K562 (cell line): ENCODE measurements at regions not wholly inside any gene's neighbourhood (a gene's known extent, or its start where the extent isn't known, plus 50 kb on each side); places are given as distances from the start of the nearest gene placed in this dataset.

ENCODE experiments used
- ATAC-seq: fragments of 200-7000 bp; cut with Tn5 transposase; 3 replicates; pipeline ENCODE4 v1.9.1; 2020; ENCODE audit warnings: moderate library complexity
- BruUV-seq: library from RNA; stranded (reverse); fragments of 400-500 nt; replicated peaks from 2 replicates; lab custom pipeline; 2021; lab: Mats Ljungman, UMichigan
- CTCF ChIA-PET: fragments of 300-600 bp; formaldehyde crosslinking; extraction: SDS; loops from one replicate; lab custom pipeline; 2021; ENCODE audit warnings: low intra/inter-chr PET ratio; lab: Yijun Ruan, JAX
- POLR2A ChIA-PET: fragments of 300-600, 350-650 bp; sonication (Branson Sonifier 250); formaldehyde crosslinking; extraction: SDS; loops from one replicate; lab custom pipeline; 2021; ENCODE audit warnings: antibody characterized with exemption, inconsistent platforms; lab: Yijun Ruan, JAX
- DNase-seq, 4 experiments: peaks; one replicate each; pipeline versions ENCODE4 v3.0.0 to v3.0.0-alpha.2; 2011 to 2018; ENCODE audit warnings: low spot score in 3 of 4, mixed read lengths in 3 of 4; ENCODE audit errors: extremely low read depth in 1 of 4
- FAIRE-seq: peaks from 2 replicates; lab custom pipeline; 2011; peaks lifted over from hg19 to GRCh38; lab: Jason Lieb, UNC
- H2AFZ ChIP-seq: 2 replicates; pipeline ENCODE4 v1.6.0; 2011; ENCODE audit warnings: low read depth, low read length, control low read depth, inconsistent platforms
- H3K27ac ChIP-seq: fragments of 200-600 bp; 3 replicates; pipeline ENCODE4 v1.8.0; 2011; ENCODE audit warnings: low read depth, mild to moderate bottlenecking, control low read depth, inconsistent platforms, low read length, moderate library complexity, mixed read lengths; ENCODE audit errors: extremely low read depth
- H3K27me3 ChIP-seq, 2 experiments: fragments of 300-600 bp in 1 of 2; 2 replicates in 1 of 2; 3 replicates in 1 of 2; pipeline versions ENCODE4 v1.6.0 to v1.8.0; 2011; ENCODE audit warnings: inconsistent platforms in 2 of 2, low read length in 2 of 2, mild to moderate bottlenecking in 1 of 2, mixed read lengths in 1 of 2, moderate library complexity in 1 of 2; ENCODE audit not compliant: control insufficient read depth in 2 of 2, insufficient read depth in 2 of 2
- H3K36me3 ChIP-seq: fragments of 300-600 bp; 3 replicates; pipeline ENCODE4 v1.8.0; 2011; ENCODE audit warnings: mild to moderate bottlenecking, low read length, inconsistent platforms; ENCODE audit not compliant: control insufficient read depth, insufficient read depth
- H3K4me1 ChIP-seq, 2 experiments: fragments of 200-600 bp in 1 of 2; replicated peaks in 1 of 2; 2 replicates in 1 of 2; 3 replicates in 1 of 2; pipeline versions ENCODE4 v1.5.1 to v1.8.0; 2011; ENCODE audit warnings: inconsistent platforms in 2 of 2, low read length in 2 of 2, mild to moderate bottlenecking in 1 of 2, mixed read lengths in 1 of 2, moderate library complexity in 1 of 2; ENCODE audit not compliant: control insufficient read depth in 2 of 2, insufficient read depth in 2 of 2
- H3K4me2 ChIP-seq: 2 replicates; pipeline ENCODE4 v1.6.1; 2011; ENCODE audit warnings: low read length, control low read depth, inconsistent platforms, mixed read lengths; ENCODE audit not compliant: insufficient read depth
- H3K4me3 ChIP-seq: fragments of 200-600 bp; sonication (generic), shearing (Covaris generic); 2 replicates; pipeline ENCODE4 v1.5.1; 2016; ENCODE audit warnings: control low read depth, inconsistent platforms
- H3K79me2 ChIP-seq: fragments of 200-600 bp; 3 replicates; pipeline ENCODE4 v1.8.0; 2011; ENCODE audit warnings: low read length, inconsistent platforms; ENCODE audit not compliant: control insufficient read depth, insufficient read depth
- H3K9ac ChIP-seq, 2 experiments: 2 replicates each; pipeline versions ENCODE4 v1.6.0 to v1.6.1; 2011; ENCODE audit warnings: low read depth in 2 of 2, low read length in 2 of 2, control low read depth in 1 of 2, inconsistent platforms in 1 of 2, mild to moderate bottlenecking in 1 of 2, mixed read lengths in 1 of 2; ENCODE audit not compliant: insufficient read depth in 1 of 2
- H3K9me1 ChIP-seq: one replicate; pipeline ENCODE4 v1.6.0; 2011; ENCODE audit warnings: inconsistent platforms, mild to moderate bottlenecking, low read length, moderate library complexity; ENCODE audit not compliant: control insufficient read depth, insufficient read depth
- H3K9me3 ChIP-seq: replicated peaks from 2 replicates; pipeline ENCODE4 v1.5.1; 2011; ENCODE audit warnings: low read depth, low read length, inconsistent platforms; ENCODE audit not compliant: control insufficient read depth, insufficient read depth
- H4K20me1 ChIP-seq: replicated peaks from 2 replicates; pipeline ENCODE4 v1.6.1; 2011; ENCODE audit warnings: low read length, inconsistent platforms, mixed read lengths; ENCODE audit not compliant: control insufficient read depth, insufficient read depth
- ARID2 ChIP-seq: fragments of 450-650 bp; IDR thresholded peaks from 2 replicates; pipeline ENCODE4 v1.6.1; 2017; ENCODE audit warnings: antibody characterized with exemption, mild to moderate bottlenecking
- ARID3A ChIP-seq: IDR thresholded peaks from 2 replicates; pipeline ENCODE4 v1.6.1; 2012; ENCODE audit warnings: low read depth, low read length, improper control_type of control experiment, borderline replicate concordance
- ATF3 ChIP-seq, 2 experiments: fragments of 450-650 bp in 1 of 2; sonication (generic) in 1 of 2; formaldehyde crosslinking in 1 of 2; IDR thresholded peaks in 1 of 2; conservative IDR thresholded peaks in 1 of 2; 2 replicates each; pipeline versions ENCODE4 v1.6.1 to v1.8.1; 2016 to 2023; ENCODE audit warnings: mild to moderate bottlenecking in 2 of 2, moderate library complexity in 2 of 2, inconsistent platforms in 1 of 2, missing genetic modification reagents in 1 of 2
- BMI1 ChIP-seq: fragments of 150-350 bp; IDR thresholded peaks from 2 replicates; pipeline ENCODE4 v1.6.1; 2014; ENCODE audit warnings: low read length
- CEBPB ChIP-seq: fragments of 450-650 bp; IDR thresholded peaks from 2 replicates; pipeline ENCODE4 v1.6.1; 2016; ENCODE audit warnings: missing genetic modification characterization, missing compliant biosample characterization
- ETS2 ChIP-seq: IDR thresholded peaks from 2 replicates; pipeline ENCODE4 v1.6.1; 2016; ENCODE audit warnings: borderline replicate concordance, missing genetic modification characterization, mild to moderate bottlenecking, moderate library complexity, missing compliant biosample characterization; ENCODE audit not compliant: poor library complexity, severe bottlenecking
- FOXJ2 ChIP-seq: fragments of 200-800 bp; sonication (Bioruptor generic); IDR thresholded peaks from 2 replicates; pipeline ENCODE4 v1.6.1; 2016; ENCODE audit warnings: missing genetic modification characterization, missing compliant biosample characterization
- GATAD2B ChIP-seq: fragments of 450-650 bp; IDR thresholded peaks from 2 replicates; pipeline ENCODE4 v1.6.1; 2017; ENCODE audit warnings: mild to moderate bottlenecking, borderline replicate concordance
- KDM4B ChIP-seq, 2 experiments: fragments of 450-650 bp in 1 of 2; sonication (generic) in 1 of 2; IDR thresholded peaks; 2 replicates each; pipeline ENCODE4 v1.6.1; 2016 to 2017; ENCODE audit warnings: borderline replicate concordance in 2 of 2, antibody characterized with exemption in 1 of 2, low read depth in 1 of 2, mild to moderate bottlenecking in 1 of 2
- PML ChIP-seq: IDR thresholded peaks from 2 replicates; pipeline ENCODE4 v1.6.1; 2012; ENCODE audit warnings: low read length, inconsistent platforms
- ZNF644 ChIP-seq: fragments of 200-800 bp; sonication (Bioruptor generic); IDR thresholded peaks from 2 replicates; pipeline ENCODE4 v1.6.1; 2016; ENCODE audit warnings: low read depth, missing genetic modification characterization, missing compliant biosample characterization
- ZNF75A ChIP-seq: fragments of 450-650 bp; formaldehyde crosslinking; IDR thresholded peaks from 2 replicates; pipeline ENCODE4 v1.4.0; 2020; ENCODE audit warnings: mild to moderate bottlenecking
- WGBS: fragments of 100-300 bp; shearing (Covaris generic); methylation state at CpG from one replicate; pipeline ENCODE4 v1.1.6; 2016; ENCODE audit warnings: low coverage, mixed read lengths; ENCODE audit not compliant: insufficient coverage; ENCODE audit errors: missing lambda C conversion rate; 5-methylcytosine and 5-hydroxymethylcytosine counted together
- in situ Hi-C: fragments of 300-500 bp; cut with MboI; formaldehyde crosslinking; loops from 4 replicates; pipeline ENCODE4 v1.15.0; 2018; ENCODE audit warnings: inconsistent platforms, mixed read lengths
- intact Hi-C: fragments of 100-400 bp; cut with micrococcal nuclease; formaldehyde crosslinking; loops from 2 replicates; pipeline ENCODE4 v1.14.2; 2022
- TF ChIP-seq, protein P1 (sequence below): fragments of 250-450 bp; sonication (Bioruptor Pico); IDR thresholded peaks from 2 replicates; pipeline ENCODE4 v1.5.1; 2021; ENCODE audit warnings: mild to moderate bottlenecking
- TF ChIP-seq, protein P2 (sequence below): IDR thresholded peaks from 3 replicates; pipeline ENCODE4 v1.6.1; 2011; ENCODE audit warnings: borderline replicate concordance, mild to moderate bottlenecking; ENCODE audit not compliant: insufficient read length, insufficient read depth

GRCh38 chr22:48347311-48347710 is 1480.4 kb downstream of the BRD1 start:
- in situ Hi-C loops (no loop called here), intact Hi-C loops (no loop called here)
- no peaks in the 10 kb centered on the region for H3K4me1 ChIP-seq
- no peaks in the 10 kb centered on the region; a peak in 1 of 5 replicates for H3K27me3 ChIP-seq
- no peak overlapping the region for H3K27ac ChIP-seq
- no peaks in the 10 kb centered on the region for H3K9me3 ChIP-seq
- no peak overlapping the region for H2AFZ ChIP-seq
- H3K9me1 ChIP-seq = no peaks in the 10 kb centered on the region
- no peak for DNase-seq
- 0% methylated on average over 5 of the region's 9 CpGs for WGBS
- no peaks in the 10 kb centered on the region for H3K79me2 ChIP-seq
- POLR2A ChIA-PET = no interaction called here
- H4K20me1 ChIP-seq = no peaks in the 10 kb centered on the region
- BruUV-seq = no TSS peak
- TF ChIP-seq PML (no peak), GATAD2B (no peak), ARID3A (no peak), KDM4B (IDR thresholded peaks at IDR 0.05; ENCODE audit: borderline replicate concordance in 2 of 2, low read depth in 1 of 2) (no peak), BMI1 (no peak), ATF3 (IDR thresholded peaks at IDR 0.05) (no peak), ATF3 (CRISPR knock-in tag; conservative IDR thresholded peaks at IDR 0.05) (no peak), ZNF644 (tag) (no peak), ARID2 (no peak), FOXJ2 (tag) (no peak), ZNF75A (no peak), CEBPB (no peak), ETS2 (tag) (no peak)
- TF ChIP-seq, protein P1, sequence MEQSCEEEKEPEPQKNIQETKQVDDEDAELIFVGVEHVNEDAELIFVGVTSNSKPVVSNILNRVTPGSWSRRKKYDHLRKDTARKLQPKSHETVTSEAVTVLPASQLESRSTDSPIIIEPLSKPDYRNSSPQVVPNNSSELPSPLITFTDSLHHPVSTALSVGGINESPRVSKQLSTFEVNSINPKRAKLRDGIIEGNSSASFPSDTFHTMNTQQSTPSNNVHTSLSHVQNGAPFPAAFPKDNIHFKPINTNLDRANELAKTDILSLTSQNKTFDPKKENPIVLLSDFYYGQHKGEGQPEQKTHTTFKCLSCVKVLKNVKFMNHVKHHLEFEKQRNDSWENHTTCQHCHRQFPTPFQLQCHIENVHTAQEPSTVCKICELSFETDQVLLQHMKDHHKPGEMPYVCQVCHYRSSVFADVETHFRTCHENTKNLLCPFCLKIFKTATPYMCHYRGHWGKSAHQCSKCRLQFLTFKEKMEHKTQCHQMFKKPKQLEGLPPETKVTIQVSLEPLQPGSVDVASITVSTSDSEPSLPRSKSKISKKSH = no peak
- TF ChIP-seq, protein P2, sequence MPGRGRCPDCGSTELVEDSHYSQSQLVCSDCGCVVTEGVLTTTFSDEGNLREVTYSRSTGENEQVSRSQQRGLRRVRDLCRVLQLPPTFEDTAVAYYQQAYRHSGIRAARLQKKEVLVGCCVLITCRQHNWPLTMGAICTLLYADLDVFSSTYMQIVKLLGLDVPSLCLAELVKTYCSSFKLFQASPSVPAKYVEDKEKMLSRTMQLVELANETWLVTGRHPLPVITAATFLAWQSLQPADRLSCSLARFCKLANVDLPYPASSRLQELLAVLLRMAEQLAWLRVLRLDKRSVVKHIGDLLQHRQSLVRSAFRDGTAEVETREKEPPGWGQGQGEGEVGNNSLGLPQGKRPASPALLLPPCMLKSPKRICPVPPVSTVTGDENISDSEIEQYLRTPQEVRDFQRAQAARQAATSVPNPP = no peak
- no peak for FAIRE-seq
- no peak overlapping the region for H3K4me3 ChIP-seq
- no peak overlapping the region for H3K9ac ChIP-seq
- H3K4me2 ChIP-seq = no peak overlapping the region
- ATAC-seq = no peak
- H3K36me3 ChIP-seq = no peaks in the 10 kb centered on the region
- CTCF ChIA-PET = no interaction called here
